HG03520 (cell line): ENCODE measurements at regions not wholly inside any gene's neighbourhood (a gene's known extent, or its start where the extent isn't known, plus 50 kb on each side); places are given as distances from the start of the nearest gene placed in this dataset.

ENCODE experiments used
- ATAC-seq: cut with Tn5 transposase; IDR thresholded peaks from one replicate; pipeline ENCODE4 v1.9.1; 2021; ENCODE audit warnings: mild to moderate bottlenecking, moderate library complexity; ENCODE audit not compliant: unreplicated experiment

- ATAC-seq = no peak
These were observed 585.0 kb upstream of the HS6ST1 start for GRCh38 chr2:128903637-128904036.

GRCh38 chr2:128911276-128911675 lies 592.6 kb upstream of the HS6ST1 start:
- ATAC-seq = no peak

- no peak for ATAC-seq
These were observed 595.7 kb upstream of the HS6ST1 start for GRCh38 chr2:128914320-128914719.

GRCh38 chr2:128921751-128922150 lies 603.1 kb upstream of the HS6ST1 start:
- ATAC-seq = no peak

GRCh38 chr2:128922154-128922553 lies 603.5 kb upstream of the HS6ST1 start:
- ATAC-seq = no peak

GRCh38 chr2:128925631-128926030 lies 607.0 kb upstream of the HS6ST1 start:
- ATAC-seq = no peak

- no peak for ATAC-seq
These were observed 611.4 kb upstream of the HS6ST1 start for GRCh38 chr2:128930101-128930500.

- no peak for ATAC-seq
These were observed 621.7 kb upstream of the HS6ST1 start for GRCh38 chr2:128940378-128940777.

GRCh38 chr2:128941751-128942150 lies 623.1 kb upstream of the HS6ST1 start:
- no peak for ATAC-seq

GRCh38 chr2:128949360-128949759 lies 630.7 kb upstream of the HS6ST1 start:
- ATAC-seq = no peak

GRCh38 chr2:128950758-128951157 lies 632.1 kb upstream of the HS6ST1 start:
- ATAC-seq = no peak

GRCh38 chr2:128958241-128958640 lies 639.6 kb upstream of the HS6ST1 start:
- ATAC-seq = no peak

- no peak for ATAC-seq
These were observed 649.0 kb upstream of the HS6ST1 start for GRCh38 chr2:128967646-128968045.

GRCh38 chr2:128969374-128969773 lies 650.7 kb upstream of the HS6ST1 start:
- ATAC-seq = no peak

GRCh38 chr2:128970332-128971116 lies 651.9 kb upstream of the HS6ST1 start:
- ATAC-seq = no peak

GRCh38 chr2:128973566-128973965 lies 654.9 kb upstream of the HS6ST1 start:
- no peak for ATAC-seq

- no peak for ATAC-seq
These were observed 659.5 kb upstream of the HS6ST1 start for GRCh38 chr2:128978212-128978611.

- no peak for ATAC-seq
These were observed 660.5 kb upstream of the HS6ST1 start for GRCh38 chr2:128979182-128979581.

GRCh38 chr2:128980475-128980874 lies 661.8 kb upstream of the HS6ST1 start:
- ATAC-seq = no peak

- no peak for ATAC-seq
These were observed 662.7 kb upstream of the HS6ST1 start for GRCh38 chr2:128981353-128981752.

- ATAC-seq = no peak
These were observed 663.3 kb upstream of the HS6ST1 start for GRCh38 chr2:128982001-128982400.

GRCh38 chr2:128982670-128983069 lies 664.0 kb upstream of the HS6ST1 start:
- no peak for ATAC-seq

GRCh38 chr2:128983094-128983493 lies 664.4 kb upstream of the HS6ST1 start:
- no peak for ATAC-seq
